Medulla oblongata (tissue), 1 donor: ENCODE measurements at regions not wholly inside any gene's neighbourhood (a gene's known extent, or its start where the extent isn't known, plus 50 kb on each side); places are given as distances from the start of the nearest gene placed in this dataset.

Source experiments
- DNase-seq: peaks from one replicate; pipeline ENCODE4 v3.0.0-alpha.2; 2015; ENCODE audit errors: extremely low spot score

GRCh38 chr2:180463608-180464007 lies 456.5 kb upstream of the CWC22 start:
- DNase-seq, result no peak

- no peak for DNase-seq
Observed at GRCh38 chr2:180461761-180462160, 454.7 kb upstream of the CWC22 start.

GRCh38 chr2:180456801-180457200 lies 449.7 kb upstream of the CWC22 start:
- DNase-seq, result no peak

DNA sequence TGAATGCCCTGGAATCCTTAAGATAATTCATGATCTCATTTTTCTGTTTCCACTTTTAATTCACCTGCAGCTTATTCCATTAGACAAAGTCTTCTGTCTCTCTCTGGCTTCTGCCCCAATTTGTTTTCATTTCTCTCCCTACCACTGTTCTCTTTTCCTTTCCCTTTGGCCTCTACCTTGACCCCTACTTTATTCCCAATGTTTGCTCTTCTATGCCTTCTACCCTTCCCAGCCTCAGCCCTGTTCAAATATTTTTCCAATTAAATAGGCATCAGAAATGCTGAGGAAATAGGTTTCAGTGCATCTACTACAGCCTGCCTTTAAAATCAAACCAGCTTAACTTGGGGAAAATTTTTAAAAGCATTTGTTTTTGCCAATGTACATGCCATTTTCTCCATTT lies 443.7 kb upstream of the CWC22 start:
- no peak for DNase-seq

DNA sequence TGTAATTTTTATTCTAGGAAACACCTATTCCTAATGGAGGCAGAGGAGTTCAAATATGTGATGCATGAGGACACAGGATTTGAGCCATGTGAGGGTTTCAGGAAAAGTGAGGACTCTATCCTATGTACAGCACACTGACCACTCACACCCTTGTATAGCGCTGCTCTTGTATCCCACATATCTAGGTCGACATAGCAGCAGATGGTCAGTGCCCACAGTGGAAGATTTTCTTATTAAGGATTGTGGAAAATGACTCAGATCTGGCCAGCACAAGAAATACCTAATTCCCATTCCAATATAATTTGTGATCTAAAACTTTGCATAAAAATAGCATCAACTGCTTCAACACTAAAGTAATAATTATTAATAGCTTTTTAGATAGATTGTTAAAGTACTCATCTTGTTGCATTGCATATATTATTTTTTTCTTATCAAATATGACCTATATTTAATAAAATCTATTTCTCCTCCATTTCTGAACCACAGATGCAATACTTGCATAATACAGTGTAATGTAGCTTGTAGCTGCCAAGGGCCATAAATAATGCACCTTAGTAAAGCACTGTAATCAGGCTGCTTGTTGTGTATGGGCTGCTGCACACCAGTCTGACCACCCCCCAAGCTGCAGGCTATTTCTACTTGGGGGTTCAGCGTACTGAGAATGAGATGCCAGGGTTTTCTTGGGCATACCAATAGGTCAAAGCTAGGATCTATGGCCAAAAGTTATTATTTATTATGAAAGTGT lies 442.2 kb upstream of the CWC22 start:
- DNase-seq, result no peak

- DNase-seq, result no peak
Observed at GRCh38 chr2:180446492-180446891, 439.4 kb upstream of the CWC22 start.

DNA sequence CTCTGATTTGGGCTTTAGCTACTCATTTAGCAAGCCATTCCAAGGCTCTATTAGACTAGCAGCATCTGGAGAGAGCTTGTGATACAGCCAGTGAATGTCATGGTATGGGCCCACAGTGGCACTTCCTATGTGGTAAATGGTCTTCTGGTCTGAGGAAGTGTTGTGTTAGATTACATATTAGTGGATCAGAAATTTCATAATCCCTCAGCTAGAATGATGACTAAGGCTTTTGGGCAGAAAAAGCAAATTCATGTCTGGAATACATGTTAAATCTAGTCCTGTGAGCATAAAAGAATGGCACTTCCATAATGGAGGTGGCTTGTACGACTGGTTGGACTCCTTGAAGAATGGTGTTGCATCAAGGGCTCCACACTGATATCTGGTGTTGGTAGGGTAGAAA lies 436.8 kb upstream of the CWC22 start:
- DNase-seq, result no peak

GRCh38 chr2:180442860-180443644 lies 436.0 kb upstream of the CWC22 start:
- no peak for DNase-seq

DNA sequence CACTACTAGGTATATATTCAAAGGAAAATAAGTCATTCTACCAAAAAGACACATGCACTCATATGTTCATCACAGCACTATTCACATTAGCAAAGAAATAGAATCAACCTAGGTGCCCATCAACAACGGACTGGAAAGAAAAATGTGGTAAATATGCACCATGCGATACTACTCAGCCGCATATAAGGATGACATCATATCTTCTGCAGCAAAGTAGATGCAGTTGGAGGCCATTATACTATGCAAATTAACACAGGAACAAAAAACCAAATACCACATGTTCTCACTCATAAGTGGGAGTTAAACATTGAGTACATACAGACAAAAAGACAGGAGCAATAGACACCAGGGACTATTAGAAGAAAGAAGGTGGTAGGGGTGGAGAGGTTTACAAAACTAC lies 412.1 kb upstream of the CWC22 start:
- no peak for DNase-seq

- no peak for DNase-seq
Observed at GRCh38 chr2:180416627-180417026, 409.5 kb upstream of the CWC22 start.

DNA sequence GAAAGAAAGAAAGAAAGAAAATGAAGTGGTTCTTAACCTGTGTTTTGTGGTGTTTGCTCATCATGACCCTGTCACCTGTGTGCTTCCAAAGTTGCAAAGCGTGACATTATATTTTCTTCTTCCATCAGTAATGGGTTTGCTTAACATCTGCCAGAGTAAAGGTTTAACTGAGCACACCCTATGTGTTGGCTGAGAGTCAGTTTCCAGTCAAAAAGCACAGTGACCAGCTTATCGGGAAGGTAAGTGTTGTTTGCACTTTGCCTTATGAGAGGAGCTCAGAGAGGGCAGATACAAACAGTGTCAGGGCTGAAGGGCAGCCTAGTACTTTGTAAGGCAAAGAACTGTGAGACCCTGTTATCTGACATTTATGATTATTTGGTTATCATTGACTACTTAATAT lies 406.2 kb upstream of the CWC22 start:
- no peak for DNase-seq

GRCh38 chr2:180412219-180412618 lies 405.1 kb upstream of the CWC22 start:
- no peak for DNase-seq

GRCh38 chr2:180411661-180412060 lies 404.6 kb upstream of the CWC22 start:
- no peak for DNase-seq

DNA sequence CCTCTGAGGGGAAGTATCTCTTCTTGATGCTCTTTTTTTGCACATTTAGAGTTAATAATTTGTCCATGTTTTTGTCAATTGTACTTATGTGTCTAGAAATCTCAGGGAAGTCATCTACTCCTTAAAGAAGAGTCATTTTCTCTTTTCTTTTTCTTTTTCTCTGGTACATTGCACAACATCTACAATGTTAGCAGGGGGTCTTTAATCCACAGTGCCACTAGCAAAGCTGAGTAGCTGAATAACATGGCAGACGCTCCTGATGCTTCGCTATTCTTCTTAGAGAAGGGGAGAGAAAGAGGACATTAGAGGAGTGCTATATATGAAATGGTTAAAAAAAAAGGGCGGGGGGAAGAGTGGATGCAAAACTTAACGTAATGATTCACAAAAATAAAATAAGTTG lies 399.6 kb upstream of the CWC22 start:
- DNase-seq, result no peak

DNA sequence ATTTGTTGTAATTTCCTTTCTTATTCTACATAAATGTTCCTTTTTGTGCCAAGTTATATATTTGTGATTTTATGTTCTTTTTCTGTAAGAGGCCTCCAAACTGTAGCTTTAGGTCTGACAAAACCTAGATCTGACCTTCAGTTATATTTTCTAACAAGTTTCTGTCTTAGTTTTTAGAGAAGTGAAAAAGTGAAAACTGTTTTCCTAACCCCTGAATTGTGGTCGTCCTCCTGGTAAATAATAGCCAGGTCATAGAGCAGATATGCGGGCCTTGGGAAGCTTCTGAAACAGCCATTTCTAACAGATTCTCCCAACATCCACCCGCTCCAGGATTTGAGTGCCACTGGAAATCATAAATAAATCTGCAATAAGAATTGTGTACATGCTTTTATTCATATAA lies 398.4 kb upstream of the CWC22 start:
- DNase-seq, result no peak

DNA sequence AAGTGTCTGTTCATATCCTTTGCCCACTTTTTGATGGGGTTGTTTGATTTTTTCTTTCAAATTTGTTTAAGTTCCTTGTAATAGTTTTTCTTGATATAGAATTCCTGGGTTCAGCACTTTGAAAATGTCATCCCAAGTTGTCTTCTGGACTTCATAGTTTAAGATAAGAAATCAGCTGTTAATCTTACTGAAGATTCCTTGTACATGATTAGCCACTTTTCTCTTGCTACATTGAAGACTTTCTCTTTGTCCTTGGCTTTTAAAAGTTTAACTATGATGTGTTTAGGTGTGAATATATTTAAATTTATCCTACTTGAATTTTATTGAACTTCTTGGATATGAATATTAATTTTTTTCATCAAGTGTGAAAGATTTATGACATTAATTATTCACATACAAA lies 387.2 kb upstream of the CWC22 start:
- no peak for DNase-seq

- DNase-seq, result no peak
Observed at GRCh38 chr2:180385601-180386201, 378.6 kb upstream of the CWC22 start.

DNA sequence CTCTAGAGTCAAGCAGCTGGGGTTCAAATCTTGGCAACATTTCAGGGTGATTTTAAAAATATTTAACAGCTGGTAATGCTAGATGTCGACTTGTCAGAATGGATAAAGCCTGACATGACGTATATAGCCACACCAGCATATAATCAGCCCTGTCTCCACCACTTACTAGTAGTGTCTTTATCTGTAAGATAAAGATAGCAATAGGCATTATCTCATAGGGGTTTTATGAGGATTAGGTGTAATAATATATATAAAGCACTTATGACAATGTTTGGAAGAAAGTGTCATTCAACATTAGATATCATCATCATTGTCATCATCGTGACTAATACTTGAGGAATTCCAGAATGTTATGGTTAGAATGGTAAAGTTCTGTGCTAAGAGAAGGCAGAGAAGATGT lies 369.0 kb upstream of the CWC22 start:
- no peak for DNase-seq

DNA sequence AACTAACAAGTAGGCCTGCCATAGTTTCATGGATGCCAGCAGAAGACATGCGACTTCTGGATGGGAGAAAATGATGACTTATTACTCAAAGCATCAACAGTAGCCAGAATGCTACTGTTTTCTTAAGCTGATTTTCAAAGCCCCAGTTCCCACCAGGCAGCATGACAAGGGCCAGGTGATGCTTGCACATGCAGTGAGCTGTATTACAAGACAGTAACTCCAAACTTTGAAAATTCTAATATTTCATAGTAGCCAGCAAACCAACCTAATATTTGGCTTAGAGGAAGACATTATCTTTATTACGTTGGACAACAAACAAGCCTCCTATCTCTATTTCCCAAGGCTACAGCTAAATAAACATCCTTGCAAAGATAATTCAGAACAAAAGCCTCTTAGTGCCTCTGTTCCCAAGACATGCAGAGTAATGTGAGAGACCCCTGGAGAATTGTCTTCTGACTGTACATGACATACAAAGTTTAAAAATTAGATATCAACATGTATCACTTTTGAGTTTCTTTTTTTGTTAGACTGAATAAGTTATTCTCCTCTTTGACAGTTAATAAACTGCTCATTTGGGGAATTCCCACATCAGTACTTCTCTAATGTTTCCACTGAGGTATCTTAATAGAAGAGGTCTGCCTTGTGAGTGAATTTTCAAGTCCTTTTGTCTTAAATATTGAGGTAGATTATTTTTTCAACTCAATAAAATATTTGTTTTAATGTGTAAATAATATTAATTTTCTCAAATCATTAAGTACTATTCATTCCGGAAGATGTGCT lies 367.6 kb upstream of the CWC22 start:
- no peak for DNase-seq

DNA sequence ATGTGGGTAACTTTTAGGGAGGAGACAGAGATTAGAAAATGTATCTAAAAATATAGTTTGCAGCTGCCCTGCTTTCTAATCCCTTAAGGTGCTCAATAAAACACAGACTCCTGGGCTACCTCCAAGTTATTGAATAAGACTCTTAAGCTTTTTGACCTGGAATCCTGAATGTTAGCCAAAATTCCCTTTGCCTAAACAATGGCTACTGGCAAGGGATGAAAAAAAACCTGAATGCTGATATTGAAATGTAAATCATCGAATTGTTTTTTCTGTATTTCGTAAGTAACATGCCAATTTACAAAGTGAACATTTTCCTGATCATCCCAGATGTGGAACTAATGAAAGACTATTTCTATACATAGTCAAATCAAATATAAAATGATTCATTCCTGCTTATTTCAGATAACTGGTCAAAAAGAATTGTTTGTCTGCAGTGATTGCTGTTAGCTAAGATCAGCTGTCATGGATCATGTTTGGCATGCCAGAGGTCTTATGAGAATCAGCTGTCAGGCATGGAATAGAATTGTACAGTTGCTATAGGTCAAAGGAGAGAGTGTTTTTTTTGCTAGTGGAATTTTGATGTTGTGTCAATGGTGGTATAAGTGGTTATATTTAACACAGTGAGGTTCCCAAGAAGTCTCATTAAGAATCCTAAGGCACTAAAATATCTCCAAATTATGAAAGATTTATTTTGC lies 363.6 kb upstream of the CWC22 start:
- DNase-seq, result no peak

DNA sequence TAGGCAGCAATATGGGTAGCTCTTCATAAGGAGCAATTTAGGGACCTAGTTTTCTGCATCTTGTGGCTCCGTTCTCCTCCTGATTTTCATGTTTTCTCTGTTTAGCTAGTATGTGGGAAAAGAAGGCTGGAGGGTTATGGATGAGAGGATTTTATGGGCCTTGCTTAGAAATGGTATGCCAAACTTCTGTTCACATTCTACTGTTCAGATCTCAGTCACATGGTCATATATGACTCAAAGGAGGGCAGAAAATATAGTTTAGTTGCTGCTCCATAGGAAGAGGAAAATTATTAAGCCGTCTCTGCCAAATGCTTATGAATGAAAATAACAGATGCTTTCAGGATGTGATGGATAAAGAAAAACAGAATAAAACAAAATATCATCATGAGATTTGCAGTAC lies 361.8 kb upstream of the CWC22 start:
- no peak for DNase-seq

GRCh38 chr2:180367815-180368214 lies 360.7 kb upstream of the CWC22 start:
- DNase-seq, result no peak
